Neural progenitor cell (in vitro differentiated cells): ENCODE measurements at regions not wholly inside any gene's neighbourhood (a gene's known extent, or its start where the extent isn't known, plus 50 kb on each side); places are given as distances from the start of the nearest gene placed in this dataset.

Experiments used
- CTCF ChIP-seq: fragments of 200-600 bp; sonication (generic); IDR thresholded peaks from 2 replicates; pipeline ENCODE4 v1.5.1; 2017; ENCODE audit warnings: antibody characterized with exemption, mild to moderate bottlenecking
- EZH2 ChIP-seq: fragments of 200-600 bp; sonication (generic); IDR thresholded peaks from 2 replicates; pipeline ENCODE4 v1.6.1; 2017; ENCODE audit warnings: antibody characterized with exemption, mild to moderate bottlenecking, moderate library complexity
- EZH2phosphoT487 ChIP-seq: fragments of 200-600 bp; sonication (generic); IDR thresholded peaks from 2 replicates; pipeline ENCODE4 v1.6.1; 2017; ENCODE audit warnings: antibody characterized with exemption

DNA sequence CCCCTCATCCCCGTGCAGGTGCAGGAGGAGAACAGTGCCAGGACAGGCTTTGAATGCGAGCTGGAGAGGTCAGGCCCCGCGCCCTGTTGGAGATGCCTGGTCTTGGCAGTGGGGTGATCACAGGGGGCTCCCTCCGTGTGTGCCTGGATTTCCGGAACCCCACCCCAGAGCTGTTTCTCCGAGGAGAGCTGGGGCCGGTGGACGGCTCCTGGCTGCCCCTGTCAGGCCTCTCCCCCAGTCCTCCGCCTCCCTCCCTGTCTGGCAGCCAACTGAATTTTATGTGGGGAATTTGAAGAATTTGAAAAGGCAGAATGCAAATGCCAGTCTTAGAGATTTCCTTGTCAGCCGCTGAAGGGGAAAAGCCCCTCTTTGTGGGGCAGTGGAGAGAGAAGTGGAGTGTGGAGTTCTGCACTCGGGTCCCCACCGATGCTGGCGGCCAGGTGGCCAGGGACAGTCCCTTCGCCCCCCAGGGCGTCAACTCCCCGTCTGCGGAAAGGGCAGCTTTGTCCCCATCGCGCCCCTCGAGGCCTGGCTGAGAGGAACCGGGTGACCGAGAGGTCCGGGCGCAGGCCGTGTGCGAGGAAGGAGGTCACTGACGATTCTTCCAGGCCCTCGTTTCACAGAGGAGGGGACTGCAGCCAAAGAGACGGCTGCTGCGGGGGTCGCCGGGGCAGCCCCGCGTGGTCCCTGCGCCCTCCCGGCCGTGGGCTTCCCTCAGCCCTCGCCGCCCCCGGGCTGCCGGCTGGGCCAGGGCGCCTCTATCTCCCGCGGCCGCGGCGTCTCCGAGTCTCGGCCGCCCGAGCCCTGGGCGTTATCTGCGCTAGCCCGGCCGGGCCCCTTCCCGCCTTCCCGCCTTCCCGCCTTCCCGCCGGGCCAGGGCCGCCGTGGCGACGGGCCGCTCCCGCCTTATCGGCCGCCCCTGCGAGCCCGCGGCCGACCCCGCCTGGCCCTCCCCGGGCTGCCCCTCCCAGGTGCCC, 56.0 kb upstream of the LCTL start:
- TF ChIP-seq CTCF: no peak
- no peak for TF ChIP-seq EZH2
- no peak for TF ChIP-seq EZH2phosphoT487
